ENCODE measurements at regions not wholly inside any gene's neighbourhood (a gene's known extent, or its start where the extent isn't known, plus 50 kb on each side); places are given as distances from the start of the nearest gene placed in this dataset.

GRCh38 chr7:32144676-32145075, 74.5 kb upstream of the PDE1C start:
- no peaks in the 10 kb centered on the region for H3K9me2 ChIP-seq (ENCODE audit: insufficient read depth, low read length)
- H4K20me1 ChIP-seq (ENCODE audit: insufficient read depth): no peaks in the 10 kb centered on the region
- TF ChIP-seq CTCF (IDR thresholded peaks at IDR 0.05; ENCODE audit: poor library complexity, severe bottlenecking): no peak
- no peak for TF ChIP-seq EZH2 (IDR thresholded peaks at IDR 0.05; ENCODE audit: borderline replicate concordance, insufficient read depth, low read length, poor library complexity, severe bottlenecking)
- TF ChIP-seq EP300 (conservative IDR thresholded peaks at IDR 0.05; ENCODE audit: poor library complexity, severe bottlenecking): no peak
- no peak for TF ChIP-seq SMC3 (conservative IDR thresholded peaks at IDR 0.05; ENCODE audit: poor library complexity)
- no peak for TF ChIP-seq RAD21 (conservative IDR thresholded peaks at IDR 0.05)
- TF ChIP-seq MXI1 (conservative IDR thresholded peaks at IDR 0.05; ENCODE audit: poor library complexity, severe bottlenecking): no peak
- no peak for TF ChIP-seq TAF1 (IDR thresholded peaks at IDR 0.05; ENCODE audit: low read depth)
- TF ChIP-seq POLR2AphosphoS5 (IDR thresholded peaks at IDR 0.05): no peak
- TF ChIP-seq, protein P1, sequence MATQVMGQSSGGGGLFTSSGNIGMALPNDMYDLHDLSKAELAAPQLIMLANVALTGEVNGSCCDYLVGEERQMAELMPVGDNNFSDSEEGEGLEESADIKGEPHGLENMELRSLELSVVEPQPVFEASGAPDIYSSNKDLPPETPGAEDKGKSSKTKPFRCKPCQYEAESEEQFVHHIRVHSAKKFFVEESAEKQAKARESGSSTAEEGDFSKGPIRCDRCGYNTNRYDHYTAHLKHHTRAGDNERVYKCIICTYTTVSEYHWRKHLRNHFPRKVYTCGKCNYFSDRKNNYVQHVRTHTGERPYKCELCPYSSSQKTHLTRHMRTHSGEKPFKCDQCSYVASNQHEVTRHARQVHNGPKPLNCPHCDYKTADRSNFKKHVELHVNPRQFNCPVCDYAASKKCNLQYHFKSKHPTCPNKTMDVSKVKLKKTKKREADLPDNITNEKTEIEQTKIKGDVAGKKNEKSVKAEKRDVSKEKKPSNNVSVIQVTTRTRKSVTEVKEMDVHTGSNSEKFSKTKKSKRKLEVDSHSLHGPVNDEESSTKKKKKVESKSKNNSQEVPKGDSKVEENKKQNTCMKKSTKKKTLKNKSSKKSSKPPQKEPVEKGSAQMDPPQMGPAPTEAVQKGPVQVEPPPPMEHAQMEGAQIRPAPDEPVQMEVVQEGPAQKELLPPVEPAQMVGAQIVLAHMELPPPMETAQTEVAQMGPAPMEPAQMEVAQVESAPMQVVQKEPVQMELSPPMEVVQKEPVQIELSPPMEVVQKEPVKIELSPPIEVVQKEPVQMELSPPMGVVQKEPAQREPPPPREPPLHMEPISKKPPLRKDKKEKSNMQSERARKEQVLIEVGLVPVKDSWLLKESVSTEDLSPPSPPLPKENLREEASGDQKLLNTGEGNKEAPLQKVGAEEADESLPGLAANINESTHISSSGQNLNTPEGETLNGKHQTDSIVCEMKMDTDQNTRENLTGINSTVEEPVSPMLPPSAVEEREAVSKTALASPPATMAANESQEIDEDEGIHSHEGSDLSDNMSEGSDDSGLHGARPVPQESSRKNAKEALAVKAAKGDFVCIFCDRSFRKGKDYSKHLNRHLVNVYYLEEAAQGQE (IDR thresholded peaks at IDR 0.05; ENCODE audit: borderline replicate concordance): no peak
- H3K9ac ChIP-seq (ENCODE audit: low read length): no peak overlapping the region
- no peak overlapping the region for H3K27ac ChIP-seq (ENCODE audit: low read length)
- no peaks in the 10 kb centered on the region for H3K9me3 ChIP-seq (ENCODE audit: low read length)
- no peaks in the 10 kb centered on the region for H3F3A ChIP-seq (ENCODE audit: insufficient read depth, low read length, poor library complexity, severe bottlenecking)
- no peaks in the 10 kb centered on the region for H3K79me2 ChIP-seq (replicated peaks; ENCODE audit: insufficient read depth, low read length)
- no peak overlapping the region for H2AFZ ChIP-seq (ENCODE audit: low read depth, low read length)
- H3K4me3 ChIP-seq (ENCODE audit: low read length): no peak overlapping the region
- no peaks in the 10 kb centered on the region for H3K27me3 ChIP-seq (ENCODE audit: insufficient read depth, low read depth, low read length)
- no peaks in the 10 kb centered on the region for H3K36me3 ChIP-seq (ENCODE audit: insufficient read depth, low read length)
- no peak overlapping the region for H3K4me2 ChIP-seq (ENCODE audit: low read length)

GRCh38 chr7:32143301-32143700, 73.1 kb upstream of the PDE1C start:
- no peak overlapping the region for H3K4me3 ChIP-seq (ENCODE audit: low read length)
- no peaks in the 10 kb centered on the region for H3K9me3 ChIP-seq (ENCODE audit: low read length)
- H3F3A ChIP-seq (ENCODE audit: insufficient read depth, low read length, poor library complexity, severe bottlenecking): no peaks in the 10 kb centered on the region
- no peaks in the 10 kb centered on the region for H3K79me2 ChIP-seq (replicated peaks; ENCODE audit: insufficient read depth, low read length)
- no peaks in the 10 kb centered on the region for H4K20me1 ChIP-seq (ENCODE audit: insufficient read depth)
- H3K9ac ChIP-seq (ENCODE audit: low read length): no peak overlapping the region
- H3K36me3 ChIP-seq (ENCODE audit: insufficient read depth, low read length): no peaks in the 10 kb centered on the region
- no peak overlapping the region for H3K27ac ChIP-seq (ENCODE audit: low read length)
- no peak overlapping the region for H3K4me2 ChIP-seq (ENCODE audit: low read length)
- TF ChIP-seq RAD21 (conservative IDR thresholded peaks at IDR 0.05) (no peak), POLR2AphosphoS5 (IDR thresholded peaks at IDR 0.05) (no peak), EZH2 (IDR thresholded peaks at IDR 0.05; ENCODE audit: borderline replicate concordance, insufficient read depth, low read length, poor library complexity, severe bottlenecking) (no peak), TAF1 (IDR thresholded peaks at IDR 0.05; ENCODE audit: low read depth) (no peak), MXI1 (conservative IDR thresholded peaks at IDR 0.05; ENCODE audit: poor library complexity, severe bottlenecking) (no peak), SMC3 (conservative IDR thresholded peaks at IDR 0.05; ENCODE audit: poor library complexity) (no peak), CTCF (IDR thresholded peaks at IDR 0.05; ENCODE audit: poor library complexity, severe bottlenecking) (no peak), EP300 (conservative IDR thresholded peaks at IDR 0.05; ENCODE audit: poor library complexity, severe bottlenecking) (no peak)
- TF ChIP-seq, protein P1 (IDR thresholded peaks at IDR 0.05; ENCODE audit: borderline replicate concordance): no peak
- no peak overlapping the region for H2AFZ ChIP-seq (ENCODE audit: low read depth, low read length)
- no peaks in the 10 kb centered on the region for H3K9me2 ChIP-seq (ENCODE audit: insufficient read depth, low read length)
- H3K27me3 ChIP-seq (ENCODE audit: insufficient read depth, low read depth, low read length): no peaks in the 10 kb centered on the region

Data from neural cell (in vitro differentiated cells).